MM.1S (cell line): ENCODE measurements at regions not wholly inside any gene's neighbourhood (a gene's known extent, or its start where the extent isn't known, plus 50 kb on each side); places are given as distances from the start of the nearest gene placed in this dataset.

Experiments
- EZH2 ChIP-seq: fragments of 300-600 bp; sonication (generic); optimal IDR thresholded peaks from 2 replicates; pipeline ENCODE3; 2017; ENCODE audit warnings: low read depth, mild to moderate bottlenecking, antibody characterized with exemption, low read length, mixed read lengths
- TF ChIP-seq, protein P1 (sequence below): fragments of 300-600 bp; sonication (generic); IDR thresholded peaks from 2 replicates; pipeline ENCODE4 v1.5.1; 2016; ENCODE audit warnings: antibody characterized with exemption, low read length, mixed read lengths

DNA sequence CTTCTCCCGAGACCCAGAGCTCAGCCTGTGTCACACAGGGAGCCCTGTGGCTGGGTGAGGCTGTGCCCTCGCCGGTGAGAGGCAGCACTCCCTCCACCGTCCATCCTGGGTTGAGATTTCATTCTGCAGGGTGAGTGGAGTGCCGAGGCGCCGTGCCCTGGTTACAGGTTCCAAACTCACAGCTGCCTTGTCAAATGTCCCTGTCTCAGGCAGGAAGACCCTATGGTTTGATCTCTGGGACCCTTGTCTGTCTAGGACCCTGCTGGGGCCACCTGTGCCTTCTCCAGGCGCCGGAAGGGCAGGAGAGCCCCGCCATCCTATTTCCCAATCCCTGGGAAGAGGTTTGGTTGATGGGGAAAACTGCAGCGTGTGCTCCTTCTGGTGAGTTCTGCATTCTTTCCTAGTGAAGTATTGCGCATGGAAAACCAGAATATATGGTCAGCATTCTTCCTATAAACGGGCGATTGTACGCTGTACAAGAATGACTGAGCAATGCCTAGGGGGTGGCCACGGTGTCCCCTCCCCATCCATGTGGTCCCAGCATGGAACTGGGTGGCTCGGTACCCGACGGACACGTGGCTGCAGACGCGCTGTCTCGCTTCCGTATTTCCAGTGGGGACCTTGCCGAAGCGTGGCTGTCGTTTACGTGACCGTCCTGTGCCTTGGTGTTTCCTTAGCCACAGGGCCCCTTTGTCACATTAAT is 95.9 kb upstream of the COL5A1 start:
- TF ChIP-seq, protein P1, sequence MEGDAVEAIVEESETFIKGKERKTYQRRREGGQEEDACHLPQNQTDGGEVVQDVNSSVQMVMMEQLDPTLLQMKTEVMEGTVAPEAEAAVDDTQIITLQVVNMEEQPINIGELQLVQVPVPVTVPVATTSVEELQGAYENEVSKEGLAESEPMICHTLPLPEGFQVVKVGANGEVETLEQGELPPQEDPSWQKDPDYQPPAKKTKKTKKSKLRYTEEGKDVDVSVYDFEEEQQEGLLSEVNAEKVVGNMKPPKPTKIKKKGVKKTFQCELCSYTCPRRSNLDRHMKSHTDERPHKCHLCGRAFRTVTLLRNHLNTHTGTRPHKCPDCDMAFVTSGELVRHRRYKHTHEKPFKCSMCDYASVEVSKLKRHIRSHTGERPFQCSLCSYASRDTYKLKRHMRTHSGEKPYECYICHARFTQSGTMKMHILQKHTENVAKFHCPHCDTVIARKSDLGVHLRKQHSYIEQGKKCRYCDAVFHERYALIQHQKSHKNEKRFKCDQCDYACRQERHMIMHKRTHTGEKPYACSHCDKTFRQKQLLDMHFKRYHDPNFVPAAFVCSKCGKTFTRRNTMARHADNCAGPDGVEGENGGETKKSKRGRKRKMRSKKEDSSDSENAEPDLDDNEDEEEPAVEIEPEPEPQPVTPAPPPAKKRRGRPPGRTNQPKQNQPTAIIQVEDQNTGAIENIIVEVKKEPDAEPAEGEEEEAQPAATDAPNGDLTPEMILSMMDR, result no peak
- no peak for TF ChIP-seq EZH2
